NCI-H526 treated with DMSO at 0.1 percent for 48 hours (cell line): ENCODE measurements at regions not wholly inside any gene's neighbourhood (a gene's known extent, or its start where the extent isn't known, plus 50 kb on each side); places are given as distances from the start of the nearest gene placed in this dataset.
"Not testable (repeated sequence)": the region's sequence is repeated elsewhere in the genome, so short reads cannot be mapped to it uniquely, and the experiment has no call there.

Source experiments
- DNase-seq: peaks from one replicate; lab custom pipeline; 2025; lab: John Stamatoyannopoulos, UW

- no peak for DNase-seq
Measured at GRCh38 chr18:55735969-55736368, 148.0 kb upstream of the TCF4 start.

GRCh38 chr18:55735199-55735855, 147.3 kb upstream of the TCF4 start:
- no peak for DNase-seq

- no peak for DNase-seq
Measured at GRCh38 chr18:55732227-55733106, 144.5 kb upstream of the TCF4 start.

GRCh38 chr18:55731594-55732042, 143.6 kb upstream of the TCF4 start:
- DNase-seq, result no peak

- not testable (repeated sequence) for DNase-seq
Measured at GRCh38 chr18:55721006-55721405, 133.0 kb upstream of the TCF4 start.

- DNase-seq, result no peak
Measured at GRCh38 chr18:55713707-55714106, 125.7 kb upstream of the TCF4 start.

GRCh38 chr18:55706898-55707297, 118.9 kb upstream of the TCF4 start:
- no peak for DNase-seq

GRCh38 chr18:55699233-55699765, 111.3 kb upstream of the TCF4 start:
- DNase-seq, result no peak

- DNase-seq, result no peak
Measured at GRCh38 chr18:55696811-55697210, 108.8 kb upstream of the TCF4 start.

- DNase-seq, result no peak
Measured at GRCh38 chr18:55695091-55695490, 107.1 kb upstream of the TCF4 start.

GRCh38 chr18:55694291-55694690, 106.3 kb upstream of the TCF4 start:
- DNase-seq, result no peak

- DNase-seq, result no peak
Measured at GRCh38 chr18:55688030-55688429, 100.0 kb upstream of the TCF4 start.

- no peak for DNase-seq
Measured at GRCh38 chr18:55687106-55687505, 99.1 kb upstream of the TCF4 start.

- no peak for DNase-seq
Measured at GRCh38 chr18:55685638-55686037, 97.6 kb upstream of the TCF4 start.

GRCh38 chr18:55672574-55673361, 84.8 kb upstream of the TCF4 start:
- DNase-seq, result no peak

- no peak for DNase-seq
Measured at GRCh38 chr18:55665506-55665905, 77.5 kb upstream of the TCF4 start.

GRCh38 chr18:55664758-55665400, 76.9 kb upstream of the TCF4 start:
- not testable (repeated sequence) for DNase-seq

- DNase-seq, result no peak
Measured at GRCh38 chr18:55663891-55664290, 75.9 kb upstream of the TCF4 start.

GRCh38 chr18:55658598-55658997, 70.6 kb upstream of the TCF4 start:
- DNase-seq, result no peak

GRCh38 chr18:55657572-55658331, 69.8 kb upstream of the TCF4 start:
- DNase-seq, result no peak

- no peak for DNase-seq
Measured at GRCh38 chr18:55654986-55655385, 67.0 kb upstream of the TCF4 start.
